SU-DHL-6 (cell line): ENCODE measurements at regions not wholly inside any gene's neighbourhood (a gene's known extent, or its start where the extent isn't known, plus 50 kb on each side); places are given as distances from the start of the nearest gene placed in this dataset.

ENCODE experiments used
- H2AFZ ChIP-seq: fragments of 200-600 bp; sonication (generic); 2 replicates; pipeline ENCODE4 v1.6.1; 2014; ENCODE audit warnings: low read depth, mild to moderate bottlenecking, moderate library complexity, mixed read lengths, antibody characterized with exemption, low read length; ENCODE audit not compliant: severe bottlenecking
- H3F3A ChIP-seq: fragments of 200-600 bp; shearing (Covaris generic); 2 replicates; pipeline ENCODE4 v1.6.0; 2016; ENCODE audit warnings: antibody characterized with exemption, mild to moderate bottlenecking; ENCODE audit not compliant: insufficient read depth
- H3K27ac ChIP-seq: fragments of 200-600 bp; sonication (generic); 2 replicates; pipeline ENCODE4 v1.5.1; 2016; ENCODE audit warnings: low read depth, mild to moderate bottlenecking, low read length, moderate library complexity, mixed read lengths
- H3K27me3 ChIP-seq: fragments of 200-600 bp; sonication (generic), shearing (Covaris generic); 2 replicates; pipeline ENCODE4 v1.6.0; 2014; ENCODE audit warnings: mild to moderate bottlenecking, low read length
- H3K36me3 ChIP-seq: fragments of 200-600 bp; sonication (generic); 2 replicates; pipeline ENCODE4 v1.6.1; 2014; ENCODE audit warnings: mild to moderate bottlenecking, low read length, mixed read lengths
- H3K4me2 ChIP-seq: fragments of 300-600, 200-600 bp; shearing (Covaris generic), sonication (generic); 2 replicates; pipeline ENCODE4 v1.6.0; 2014; ENCODE audit warnings: low read length, low read depth, mild to moderate bottlenecking; ENCODE audit not compliant: poor library complexity, severe bottlenecking
- H3K4me3 ChIP-seq: fragments of 200-600 bp; sonication (generic); 2 replicates; pipeline ENCODE4 v1.5.1; 2014; ENCODE audit warnings: antibody characterized with exemption, low read length, mild to moderate bottlenecking, mixed read lengths; ENCODE audit not compliant: insufficient read depth, poor library complexity, severe bottlenecking
- H3K79me2 ChIP-seq: fragments of 200-600 bp; sonication (generic); 2 replicates; pipeline ENCODE4 v1.6.1; 2014; ENCODE audit warnings: mild to moderate bottlenecking, low read length, moderate library complexity; ENCODE audit not compliant: insufficient read depth
- H3K9ac ChIP-seq: fragments of 200-600 bp; sonication (generic); 2 replicates; pipeline ENCODE4 v1.7.0; 2014; ENCODE audit warnings: mild to moderate bottlenecking, low read length
- H3K9me2 ChIP-seq: fragments of 200-600 bp; sonication (generic); replicated peaks from 2 replicates; pipeline ENCODE4 v1.6.1; 2014; ENCODE audit warnings: low read length; ENCODE audit not compliant: insufficient read depth
- H3K9me3 ChIP-seq: fragments of 200-600 bp; sonication (generic); 2 replicates; pipeline ENCODE4 v1.6.1; 2014; ENCODE audit warnings: low read length, mixed read lengths; ENCODE audit not compliant: insufficient read depth
- H4K20me1 ChIP-seq: fragments of 200-600 bp; sonication (generic); 2 replicates; pipeline ENCODE4 v1.6.1; 2014; ENCODE audit warnings: low read depth, mild to moderate bottlenecking, antibody characterized with exemption, low read length, moderate library complexity, mixed read lengths
- EZH2phosphoT487 ChIP-seq: fragments of 200-600 bp; sonication (generic), shearing (Covaris generic); conservative IDR thresholded peaks from 2 replicates; pipeline ENCODE4 v1.6.1; 2018; ENCODE audit warnings: mild to moderate bottlenecking, antibody characterized with exemption, low read length, moderate library complexity, mixed read lengths
- TF ChIP-seq, protein P1 (sequence below): fragments of 200-600 bp; sonication (generic); IDR thresholded peaks from one replicate; pipeline ENCODE4 v1.5.1; 2017; ENCODE audit warnings: antibody characterized with exemption, mild to moderate bottlenecking, low read length, moderate library complexity; ENCODE audit not compliant: insufficient read depth, poor library complexity, severe bottlenecking

DNA sequence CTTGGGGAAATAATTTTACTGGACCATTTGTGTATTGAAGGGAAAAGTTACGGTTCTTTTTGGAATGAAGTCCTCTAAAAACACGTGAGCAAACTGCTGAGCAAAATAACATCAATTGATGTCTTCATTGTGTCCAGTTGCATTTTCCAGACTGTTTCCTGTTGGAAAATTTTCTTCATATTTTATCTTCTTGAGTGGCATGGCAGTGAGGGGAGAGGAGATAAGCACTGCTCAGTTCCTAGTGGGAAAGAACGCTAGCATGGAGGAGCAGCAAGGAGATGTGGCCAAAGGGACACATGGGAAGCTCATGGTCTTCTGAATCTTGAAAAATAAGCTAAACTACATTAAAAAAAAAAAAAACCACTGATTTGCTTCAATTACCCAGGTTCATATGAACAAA is 776.0 kb downstream of the TFAP2A start:
- Histone ChIP-seq H4K20me1 (no peaks in the 10 kb centered on the region), H3K9me3 (no peaks in the 10 kb centered on the region), H3K79me2 (no peaks in the 10 kb centered on the region), H2AFZ (no peak overlapping the region), H3K4me3 (no peak overlapping the region), H3K27ac (no peak overlapping the region), H3F3A (no peaks in the 10 kb centered on the region), H3K9ac (no peak overlapping the region), H3K4me2 (no peak overlapping the region), H3K27me3 (no peaks in the 10 kb centered on the region), H3K9me2 (no peaks in the 10 kb centered on the region), H3K36me3 (no peaks in the 10 kb centered on the region)
- TF ChIP-seq, protein P1, sequence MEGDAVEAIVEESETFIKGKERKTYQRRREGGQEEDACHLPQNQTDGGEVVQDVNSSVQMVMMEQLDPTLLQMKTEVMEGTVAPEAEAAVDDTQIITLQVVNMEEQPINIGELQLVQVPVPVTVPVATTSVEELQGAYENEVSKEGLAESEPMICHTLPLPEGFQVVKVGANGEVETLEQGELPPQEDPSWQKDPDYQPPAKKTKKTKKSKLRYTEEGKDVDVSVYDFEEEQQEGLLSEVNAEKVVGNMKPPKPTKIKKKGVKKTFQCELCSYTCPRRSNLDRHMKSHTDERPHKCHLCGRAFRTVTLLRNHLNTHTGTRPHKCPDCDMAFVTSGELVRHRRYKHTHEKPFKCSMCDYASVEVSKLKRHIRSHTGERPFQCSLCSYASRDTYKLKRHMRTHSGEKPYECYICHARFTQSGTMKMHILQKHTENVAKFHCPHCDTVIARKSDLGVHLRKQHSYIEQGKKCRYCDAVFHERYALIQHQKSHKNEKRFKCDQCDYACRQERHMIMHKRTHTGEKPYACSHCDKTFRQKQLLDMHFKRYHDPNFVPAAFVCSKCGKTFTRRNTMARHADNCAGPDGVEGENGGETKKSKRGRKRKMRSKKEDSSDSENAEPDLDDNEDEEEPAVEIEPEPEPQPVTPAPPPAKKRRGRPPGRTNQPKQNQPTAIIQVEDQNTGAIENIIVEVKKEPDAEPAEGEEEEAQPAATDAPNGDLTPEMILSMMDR = no peak
- no peak for TF ChIP-seq EZH2phosphoT487

DNA sequence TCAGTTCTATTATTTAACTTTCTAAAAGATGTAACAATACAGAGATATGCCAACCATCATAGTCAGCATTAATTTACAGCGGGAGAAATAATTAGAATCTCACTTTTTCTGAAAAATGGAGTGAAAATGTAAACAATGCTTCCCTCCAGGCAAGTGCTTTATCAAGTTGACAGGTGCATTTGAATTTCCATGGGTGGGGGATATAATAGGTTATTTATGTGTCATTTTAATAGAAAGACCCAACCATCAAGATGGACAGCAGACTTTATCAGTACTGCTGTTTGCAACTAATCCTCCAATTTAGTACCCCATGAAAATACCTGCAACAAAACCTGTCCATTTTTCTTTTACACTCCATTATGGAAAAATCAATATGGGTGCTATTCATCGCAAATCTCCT is 780.1 kb downstream of the TFAP2A start:
- TF ChIP-seq, protein P1 = no peak
- no peak for TF ChIP-seq EZH2phosphoT487
- H3K27me3 ChIP-seq = no peaks in the 10 kb centered on the region
- no peaks in the 10 kb centered on the region for H3F3A ChIP-seq
- H2AFZ ChIP-seq = no peak overlapping the region
- no peak overlapping the region for H3K9ac ChIP-seq
- no peak overlapping the region for H3K4me2 ChIP-seq
- no peak overlapping the region for H3K4me3 ChIP-seq
- no peaks in the 10 kb centered on the region for H4K20me1 ChIP-seq
- no peaks in the 10 kb centered on the region for H3K79me2 ChIP-seq
- H3K9me3 ChIP-seq = peaks cover 11% of the 10 kb centered on the region; the same call in 1 of the 2 replicates
- no peaks in the 10 kb centered on the region for H3K9me2 ChIP-seq
- H3K27ac ChIP-seq = no peak overlapping the region
- H3K36me3 ChIP-seq = no peaks in the 10 kb centered on the region

DNA sequence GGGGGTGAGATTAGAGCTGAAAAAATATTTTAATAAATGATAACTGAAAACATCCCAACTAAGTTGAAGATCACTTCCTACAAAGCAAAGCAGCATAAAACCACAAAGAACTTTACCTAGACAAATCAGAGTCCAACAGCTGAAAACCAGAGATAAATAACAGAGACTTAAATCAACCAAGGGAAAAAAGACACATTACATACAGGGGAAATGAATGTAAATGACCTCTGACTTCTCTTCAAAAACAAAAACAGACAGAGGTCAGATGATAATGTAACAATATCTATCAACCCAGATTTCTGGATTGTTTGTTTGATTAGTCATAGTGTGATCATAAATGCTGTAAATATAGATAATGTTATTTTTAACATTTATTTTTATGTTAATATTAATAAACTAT is 782.8 kb downstream of the TFAP2A start:
- H3K9ac ChIP-seq = no peak overlapping the region
- H2AFZ ChIP-seq = no peak overlapping the region
- H3K36me3 ChIP-seq = no peaks in the 10 kb centered on the region
- no peak overlapping the region for H3K4me3 ChIP-seq
- no peaks in the 10 kb centered on the region for H3K79me2 ChIP-seq
- no peaks in the 10 kb centered on the region for H3K9me2 ChIP-seq
- H4K20me1 ChIP-seq = no peaks in the 10 kb centered on the region
- H3K27ac ChIP-seq = no peak overlapping the region
- H3F3A ChIP-seq = no peaks in the 10 kb centered on the region
- no peaks in the 10 kb centered on the region for H3K27me3 ChIP-seq
- TF ChIP-seq EZH2phosphoT487 = no peak
- TF ChIP-seq, protein P1 = no peak
- H3K9me3 ChIP-seq = peaks cover 11% of the 10 kb centered on the region; the same call in 1 of the 2 replicates
- H3K4me2 ChIP-seq = no peak overlapping the region
